ENCODE measurements at regions not wholly inside any gene's neighbourhood (a gene's known extent, or its start where the extent isn't known, plus 50 kb on each side); places are given as distances from the start of the nearest gene placed in this dataset.
A peak's percentile ranks its signal among the peaks of the same experiment; 100 is the strongest.
"Not testable (repeated sequence)": the region's sequence is repeated elsewhere in the genome, so short reads cannot be mapped to it uniquely, and the experiment has no call there.

DNA sequence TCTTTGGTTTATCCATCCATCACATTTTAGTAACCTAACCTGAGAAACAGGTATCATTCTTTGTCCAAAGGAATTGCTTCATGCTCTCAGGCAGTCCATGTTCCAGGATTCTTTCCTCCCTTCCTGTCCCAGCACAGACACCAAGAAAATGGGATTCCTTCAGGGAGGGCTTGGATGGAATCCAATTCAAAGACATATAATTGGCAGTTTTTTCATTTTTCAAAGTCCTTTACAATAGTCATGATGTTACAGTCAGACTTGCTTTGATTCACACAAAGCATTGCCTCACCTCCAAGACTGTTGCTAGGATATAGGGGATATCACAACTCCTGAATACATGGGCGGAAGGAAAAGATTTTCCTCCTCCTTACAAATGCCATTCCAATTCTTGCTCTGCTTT, 241.4 kb upstream of the ACVR2A start:
- no peak for DNase-seq

DNA sequence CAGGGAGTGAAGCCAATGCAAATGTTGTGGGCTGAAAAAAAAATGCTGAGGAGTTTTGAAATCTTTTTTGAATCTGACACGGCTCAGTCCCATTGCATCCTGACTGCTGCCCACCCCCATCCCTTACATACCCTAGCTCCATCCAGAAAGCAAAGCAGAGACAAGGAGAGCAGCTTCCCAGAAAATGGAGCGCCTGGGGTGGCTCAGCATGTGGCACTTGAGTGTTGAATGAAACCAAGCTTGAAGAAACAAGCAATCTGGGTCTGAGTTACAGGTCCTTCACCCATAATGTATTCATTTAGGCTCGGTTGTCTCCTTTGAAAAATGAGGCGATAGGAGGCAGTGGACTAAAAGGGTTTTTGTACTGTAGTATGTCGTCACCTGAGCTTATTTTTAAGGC, 244.2 kb upstream of the ACVR2A start:
- peak; percentile 28 for DNase-seq

- no peak for DNase-seq
These were observed 244.6 kb upstream of the ACVR2A start for GRCh38 chr2:147600223-147600622.

- DNase-seq: no peak
These were observed 249.6 kb upstream of the ACVR2A start for GRCh38 chr2:147595200-147595599.

DNA sequence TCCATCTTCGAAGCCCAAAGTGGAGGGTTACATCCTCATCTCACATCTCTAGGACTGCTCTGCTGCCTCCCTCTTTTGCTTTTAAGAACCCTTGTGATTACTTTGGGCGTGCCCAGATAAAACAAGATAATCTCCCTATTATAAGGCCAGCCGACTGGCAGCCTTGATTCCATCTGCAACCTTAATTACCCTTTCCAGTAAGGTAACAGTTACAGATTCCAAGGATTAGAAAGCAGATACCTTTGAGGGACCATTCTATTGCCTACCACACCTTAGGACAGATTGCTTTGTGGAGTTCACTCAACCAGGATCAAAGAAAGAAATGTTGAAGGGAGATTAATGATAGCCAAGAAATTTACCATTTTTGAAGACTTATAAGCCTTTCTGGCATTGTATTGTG, 250.8 kb upstream of the ACVR2A start:
- DNase-seq: no peak

DNA sequence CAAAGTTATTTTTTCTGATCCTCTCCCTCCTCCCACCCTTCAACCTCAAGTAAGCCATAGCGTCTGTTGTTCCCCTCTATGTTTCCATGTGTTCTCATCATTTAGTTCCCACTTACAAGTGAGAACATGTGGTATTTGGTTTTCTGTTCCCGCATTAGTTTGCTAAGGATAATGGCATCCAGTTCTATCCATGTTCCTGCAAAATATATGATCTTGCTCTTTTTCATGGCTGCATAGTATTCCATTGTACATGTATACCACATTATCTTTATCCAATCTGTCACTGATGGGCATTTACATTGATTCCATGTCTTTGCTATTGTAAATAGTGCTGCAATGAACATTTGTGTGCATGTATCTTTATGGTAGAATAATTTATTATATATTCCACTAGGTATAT, 252.0 kb upstream of the ACVR2A start:
- DNase-seq: not testable (repeated sequence)

- DNase-seq: no peak
These were observed 255.7 kb upstream of the ACVR2A start for GRCh38 chr2:147589127-147589526.

DNA sequence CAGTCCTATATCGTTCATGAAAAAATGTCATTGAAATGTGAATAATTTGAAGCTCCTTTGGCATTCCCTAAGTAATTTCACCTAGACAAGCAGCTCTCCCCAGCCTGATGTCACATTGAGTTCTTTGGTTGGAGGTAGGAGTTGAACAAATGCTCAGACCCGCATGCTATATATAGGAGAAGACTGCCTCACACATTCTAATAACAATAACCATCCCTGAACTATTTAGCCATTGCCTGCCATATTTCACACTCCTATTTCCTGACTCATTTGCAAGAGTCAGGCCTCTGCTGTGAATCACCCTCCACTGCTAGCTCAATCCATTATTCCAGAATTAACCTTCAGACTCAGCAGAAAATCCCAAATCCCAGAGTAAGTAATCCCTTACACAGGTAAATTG, 256.6 kb upstream of the ACVR2A start:
- no peak for DNase-seq

- no peak for DNase-seq
These were observed 266.3 kb upstream of the ACVR2A start for GRCh38 chr2:147578529-147578928.

DNA sequence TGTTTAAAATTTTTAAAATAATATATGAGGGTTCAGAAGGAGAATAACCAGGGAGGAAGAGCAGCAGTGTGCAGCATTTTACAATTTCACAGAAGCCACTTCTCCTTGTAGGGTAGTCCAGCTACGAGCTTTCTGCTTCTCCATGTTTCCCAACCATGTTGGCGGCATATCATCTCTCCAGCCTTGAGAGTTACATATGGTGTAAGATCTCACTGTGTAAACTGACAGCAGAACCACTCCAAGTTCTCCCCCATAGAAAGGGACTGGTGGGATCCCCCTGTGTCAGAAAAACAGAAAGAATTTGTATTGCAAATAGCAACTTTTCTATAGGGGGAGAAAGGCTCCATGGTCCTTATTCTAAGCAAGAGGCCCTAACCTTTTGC, 266.8 kb upstream of the ACVR2A start:
- DNase-seq: no peak

DNA sequence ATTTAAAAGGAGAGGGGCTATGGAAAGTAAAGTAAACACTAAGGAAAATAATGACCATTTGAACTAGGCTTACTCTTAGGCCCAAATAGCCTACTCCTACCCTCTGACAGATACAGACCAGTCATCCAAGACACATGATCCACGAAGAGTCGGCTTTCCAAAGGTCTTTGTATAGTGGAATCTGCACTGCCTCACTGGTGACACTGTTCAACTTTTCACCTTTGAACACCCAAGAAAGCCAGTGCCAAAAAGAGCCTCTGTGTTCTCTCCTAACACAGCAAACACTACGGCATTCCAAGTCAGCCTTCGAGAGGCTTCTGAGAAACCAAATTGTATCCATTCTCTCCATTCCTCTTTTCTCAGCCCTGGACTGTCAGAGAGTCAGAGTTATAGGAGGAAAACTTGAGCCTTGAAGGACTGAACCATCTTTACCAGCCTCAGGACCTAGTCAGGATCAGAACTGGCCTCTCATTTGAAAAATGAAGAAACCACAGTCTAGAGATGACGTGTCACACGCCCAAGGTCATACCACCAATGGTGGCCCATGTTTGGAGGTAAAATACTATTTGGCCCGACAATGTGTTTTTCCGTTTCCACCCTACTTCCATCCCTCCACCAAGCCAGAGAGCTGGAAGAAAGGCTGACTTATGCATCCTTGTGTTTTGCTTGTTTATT, 267.4 kb upstream of the ACVR2A start:
- no peak for DNase-seq

DNA sequence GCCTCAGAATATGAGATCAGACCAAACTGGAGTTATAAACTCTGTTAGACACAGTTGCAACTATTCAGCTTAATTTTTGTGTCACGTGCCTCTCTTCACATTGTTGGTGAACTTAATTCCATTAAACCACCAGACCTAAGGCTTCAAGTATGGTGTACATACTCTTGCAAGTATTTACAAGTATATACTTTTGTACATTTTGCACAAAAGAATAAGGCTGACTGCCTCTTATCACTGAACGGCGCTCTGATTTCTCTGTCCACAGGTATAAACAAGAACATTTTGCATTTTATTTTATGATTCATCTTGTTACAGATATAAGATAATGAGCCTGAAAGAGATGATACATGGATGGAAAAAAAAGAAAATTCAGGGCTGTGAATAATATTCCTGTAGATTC, 269.7 kb upstream of the ACVR2A start:
- no peak for DNase-seq

DNA sequence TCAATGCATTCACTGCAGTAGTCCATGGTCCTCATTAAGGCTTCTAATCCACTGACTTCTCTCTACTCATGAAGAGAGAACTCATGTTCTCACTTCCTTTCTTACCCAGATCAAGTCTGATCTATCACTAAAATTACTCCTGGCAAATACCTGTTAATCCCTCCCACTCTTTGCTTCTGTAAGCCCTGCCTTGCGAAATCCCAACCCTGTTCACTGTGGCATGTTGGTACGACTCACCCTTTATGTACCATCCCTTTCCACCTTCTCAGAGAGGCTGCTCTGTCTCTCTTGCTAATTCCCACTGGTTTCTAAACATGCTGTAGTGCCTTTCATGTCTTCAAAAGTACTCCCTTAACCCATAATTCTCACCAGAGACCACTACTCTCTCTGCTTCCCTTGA, 272.2 kb upstream of the ACVR2A start:
- no peak for DNase-seq

DNA sequence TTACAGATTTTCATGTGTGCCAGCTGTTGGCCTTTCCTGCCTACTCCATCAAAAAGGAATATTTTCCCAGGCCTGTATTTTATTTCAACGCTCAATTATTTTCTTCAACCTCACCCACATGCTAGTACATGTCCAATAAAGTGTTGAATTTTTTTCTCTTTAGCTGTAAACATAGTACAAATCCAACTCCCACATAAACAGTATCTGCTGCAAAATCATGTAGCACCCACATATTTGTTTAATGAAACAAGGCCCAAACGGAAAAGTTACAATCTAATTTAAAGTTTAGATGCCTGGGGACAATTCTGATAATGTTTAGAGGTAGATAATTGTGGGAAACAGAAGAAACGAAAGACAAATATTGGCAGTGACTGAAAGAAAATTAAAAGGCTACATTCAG, 275.4 kb upstream of the ACVR2A start:
- no peak for DNase-seq

DNA sequence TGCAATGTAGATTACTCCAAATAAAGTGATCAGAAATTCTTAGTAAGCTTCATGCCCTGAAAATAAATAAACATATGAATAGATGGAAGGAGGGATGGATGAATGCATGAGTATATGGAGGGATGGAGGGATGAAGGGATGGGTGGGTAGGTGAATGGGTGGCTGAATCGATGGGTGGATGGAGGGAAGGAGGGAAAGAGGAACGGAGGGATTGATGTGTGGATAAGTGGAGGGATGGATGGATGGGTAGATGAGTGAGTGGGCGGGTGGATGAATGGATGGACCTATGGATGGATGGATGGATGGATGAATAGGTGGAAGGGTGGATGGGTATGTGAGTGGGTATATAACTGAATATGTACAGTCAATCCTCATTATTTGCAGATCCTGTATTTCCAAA, 276.7 kb upstream of the ACVR2A start:
- DNase-seq: no peak

- no peak for DNase-seq
These were observed 277.7 kb upstream of the ACVR2A start for GRCh38 chr2:147567136-147567535.

- DNase-seq: no peak
These were observed 283.9 kb upstream of the ACVR2A start for GRCh38 chr2:147560810-147561535.

GRCh38 chr2:147559070-147559725, 285.6 kb upstream of the ACVR2A start:
- DNase-seq: no peak

GRCh38 chr2:147558620-147559019, 286.2 kb upstream of the ACVR2A start:
- DNase-seq: no peak

GRCh38 chr2:147554521-147555107, 290.2 kb upstream of the ACVR2A start:
- DNase-seq: no peak

- no peak for DNase-seq
These were observed 291.0 kb upstream of the ACVR2A start for GRCh38 chr2:147553775-147554271.

DNA sequence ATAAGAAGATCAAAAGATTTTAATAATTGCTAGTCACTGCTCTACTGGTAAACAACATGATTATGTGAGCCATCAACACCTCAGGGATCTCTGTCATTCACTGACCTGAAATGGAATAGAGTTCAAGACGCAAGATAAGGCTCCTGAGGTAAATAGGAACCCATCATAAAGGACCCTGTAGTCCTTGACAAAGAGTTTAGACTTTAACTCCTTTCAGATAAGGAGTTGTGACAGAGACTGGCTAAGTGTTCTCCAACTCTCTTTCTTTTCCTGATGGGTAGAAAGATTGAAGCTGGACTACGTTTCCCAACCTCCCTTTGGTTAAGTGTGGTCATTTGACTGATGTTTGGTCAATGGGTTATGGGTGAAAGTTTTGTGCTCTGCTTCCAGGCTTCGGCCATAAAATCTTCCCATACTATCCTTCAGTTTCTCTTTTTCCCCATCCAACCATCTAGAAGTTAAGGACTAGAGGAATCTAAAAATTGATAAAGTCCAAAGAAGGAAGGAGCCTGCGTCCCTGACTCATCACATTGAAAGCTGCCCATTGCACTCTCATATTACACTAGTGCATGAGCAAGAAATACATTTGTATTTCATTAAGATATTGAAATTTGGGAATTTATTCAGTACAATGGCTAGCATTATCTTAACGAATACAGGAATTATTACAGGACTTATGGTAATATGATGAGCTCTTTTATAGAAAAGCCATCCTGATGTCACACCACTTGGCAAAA, 293.7 kb upstream of the ACVR2A start:
- no peak for DNase-seq

GRCh38 chr2:147549054-147549453, 295.8 kb upstream of the ACVR2A start:
- no peak for DNase-seq

Data from DMS79 treated with DMSO at 0.1 percent for 48 hours (cell line).